Heart right ventricle (tissue), 16 donors: ENCODE measurements at regions not wholly inside any gene's neighbourhood (a gene's known extent, or its start where the extent isn't known, plus 50 kb on each side); places are given as distances from the start of the nearest gene placed in this dataset.

ENCODE experiments used
- ATAC-seq, 8 donors: fragments of 200-7000 bp; cut with Tn5 transposase; one replicate each; pipeline ENCODE4 v1.9.1; 2020; ENCODE audit warnings: mild to moderate bottlenecking in 8 of 8, moderate library complexity in 8 of 8, moderate number of reproducible peaks in 1 of 8
- DNase-seq, 2 donors: peaks; one replicate each; pipeline ENCODE4 v3.0.0-alpha.2; 2020
- H3K27ac ChIP-seq, 10 donors: fragments of 200-600 bp; sonication (generic) in 2 of 10; one replicate each; pipeline versions ENCODE4 v1.5.0 to v1.8.0; 2020 to 2022; ENCODE audit warnings: mild to moderate bottlenecking in 3 of 10
- H3K27me3 ChIP-seq, 7 donors: fragments of 200-600 bp; one replicate each; pipeline ENCODE4 v1.8.0; 2021 to 2022; ENCODE audit warnings: mild to moderate bottlenecking in 2 of 7
- H3K36me3 ChIP-seq, 9 donors: fragments of 200-600 bp; sonication (generic) in 1 of 9; one replicate each; pipeline versions ENCODE4 v1.5.0 to v1.8.0; 2020 to 2022; ENCODE audit warnings: mild to moderate bottlenecking in 2 of 9
- H3K4me1 ChIP-seq, 9 donors: fragments of 200-600 bp; sonication (generic) in 1 of 9; one replicate each; pipeline versions ENCODE4 v1.5.0 to v1.8.0; 2020 to 2022; ENCODE audit warnings: mild to moderate bottlenecking in 4 of 9
- H3K4me3 ChIP-seq, 10 donors: fragments of 200-600 bp; sonication (generic) in 2 of 10; one replicate each; pipeline versions ENCODE4 v1.5.0 to v1.8.0; 2020 to 2022; ENCODE audit warnings: mild to moderate bottlenecking in 7 of 10, moderate library complexity in 2 of 10
- H3K9me3 ChIP-seq, 11 donors: fragments of 200-600 bp in 10 of 11; sonication (generic) in 2 of 11; one replicate each; pipeline versions ENCODE4 v1.5.0 to v1.8.0; 2013 to 2022; ENCODE audit warnings: mild to moderate bottlenecking in 2 of 11, control low read depth in 1 of 11, moderate library complexity in 1 of 11
- WGBS, 2 donors: extraction: QIAGEN DNeasy Blood & Tissue Kit; methylation state at CpG; one replicate each; pipeline ENCODE4 v1.1.7; 2013; ENCODE audit warnings: inconsistent platforms in 1 of 2; 5-methylcytosine and 5-hydroxymethylcytosine counted together
- intact Hi-C, 10 donors: fragments of 100-400 bp; cut with DNase I; formaldehyde crosslinking; loops; one replicate each; pipeline versions ENCODE4 v1.11.1 to v1.14.2; 2022
- TF ChIP-seq, protein P1 (sequence below), 9 donors: fragments of 200-600 bp; sonication (generic) in 2 of 9; IDR thresholded peaks; one replicate each; pipeline versions ENCODE4 v1.5.0 to v1.8.0; 2021 to 2022; ENCODE audit warnings: antibody characterized with exemption in 9 of 9, mild to moderate bottlenecking in 5 of 9, moderate library complexity in 1 of 9
- donor health status: Arrhythmogenic right ventricular cardiomyopathy.
- donor health status: ischemic (EF 13 %, LVEDD 7.1; RV severe dilation, severe dysfunction).
- donor health status: healthy with polysubstance abuse.
- donor health status: DM: no; HTN: yes; CAD: no.
- donor health status: DM: no; HTN: no; CAD: no.
- donor health status: ischemic (EF 25% LVEDD 6.9; RV normal size, moderate dysfunction).
- donor health status: ischemic (EF 25% LVEDD 5.7; RV mildly dilated, moderate dysfunction).
- donor health status: healthy.
- donor health status: DM: yes; HTN: yes; CAD: no.
- donor health status: Ischemic cardiomyopathy.
- donor health status: ischemic (EF 35%, LVEDD 5.7; RV mildly dilated, moderate dysfunction).
- donor health status: nonischemic (EF 11% LVEDD 7.7; RV severe dilation, severe dysfunction).
- donor health status: DM: yes; HTN: yes; CAD: no.
- donor health status: PGD.
- donor health status: ischemic (EF 29% LVEDD 5.4; RV normal size, mild dysfunction).
- donor health status: nonischemic (EF 23%, LVEDD 6.1; RV moderate dilation, normal function).

DNA sequence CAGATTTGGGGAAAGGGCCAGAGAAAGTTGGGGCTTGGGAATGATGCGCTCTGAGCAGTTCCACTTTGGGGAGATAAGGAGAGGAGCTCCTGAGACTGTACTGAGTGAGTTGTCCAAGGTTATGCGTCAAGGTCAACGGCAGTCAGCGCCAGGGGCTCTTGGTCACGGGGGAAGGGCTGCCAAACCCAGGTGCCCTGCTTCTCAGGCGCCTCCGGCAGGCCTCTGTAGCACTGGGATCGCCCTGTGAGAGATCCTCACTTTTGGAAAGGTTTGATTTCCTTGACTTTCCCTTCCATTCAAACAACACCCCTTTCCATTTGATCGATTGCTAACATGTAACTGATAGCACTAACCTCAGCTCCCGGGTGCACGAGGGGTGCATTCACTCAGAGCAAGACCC, 136.5 kb upstream of the SOX11 start:
- no peaks in the 10 kb centered on the region for H3K36me3 ChIP-seq
- no peak overlapping the region for H3K4me3 ChIP-seq
- DNase-seq, result no peak
- peaks cover 0 to 6% (median 0%) of the 10 kb centered on the region in 11 donors for H3K9me3 ChIP-seq
- intact Hi-C loops, result no loop called here
- no peak for ATAC-seq
- H3K27ac ChIP-seq, result no peak overlapping the region
- H3K4me1 ChIP-seq, result no peaks in the 10 kb centered on the region
- peaks cover 0 to 8% (median 0%) of the 10 kb centered on the region in 7 donors for H3K27me3 ChIP-seq
- 82 to 83% methylated on average over 11 of the region's 11 CpGs for WGBS, 2 donors
- TF ChIP-seq, protein P1, sequence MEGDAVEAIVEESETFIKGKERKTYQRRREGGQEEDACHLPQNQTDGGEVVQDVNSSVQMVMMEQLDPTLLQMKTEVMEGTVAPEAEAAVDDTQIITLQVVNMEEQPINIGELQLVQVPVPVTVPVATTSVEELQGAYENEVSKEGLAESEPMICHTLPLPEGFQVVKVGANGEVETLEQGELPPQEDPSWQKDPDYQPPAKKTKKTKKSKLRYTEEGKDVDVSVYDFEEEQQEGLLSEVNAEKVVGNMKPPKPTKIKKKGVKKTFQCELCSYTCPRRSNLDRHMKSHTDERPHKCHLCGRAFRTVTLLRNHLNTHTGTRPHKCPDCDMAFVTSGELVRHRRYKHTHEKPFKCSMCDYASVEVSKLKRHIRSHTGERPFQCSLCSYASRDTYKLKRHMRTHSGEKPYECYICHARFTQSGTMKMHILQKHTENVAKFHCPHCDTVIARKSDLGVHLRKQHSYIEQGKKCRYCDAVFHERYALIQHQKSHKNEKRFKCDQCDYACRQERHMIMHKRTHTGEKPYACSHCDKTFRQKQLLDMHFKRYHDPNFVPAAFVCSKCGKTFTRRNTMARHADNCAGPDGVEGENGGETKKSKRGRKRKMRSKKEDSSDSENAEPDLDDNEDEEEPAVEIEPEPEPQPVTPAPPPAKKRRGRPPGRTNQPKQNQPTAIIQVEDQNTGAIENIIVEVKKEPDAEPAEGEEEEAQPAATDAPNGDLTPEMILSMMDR (IDR thresholded peaks at IDR 0.05), result no peak

DNA sequence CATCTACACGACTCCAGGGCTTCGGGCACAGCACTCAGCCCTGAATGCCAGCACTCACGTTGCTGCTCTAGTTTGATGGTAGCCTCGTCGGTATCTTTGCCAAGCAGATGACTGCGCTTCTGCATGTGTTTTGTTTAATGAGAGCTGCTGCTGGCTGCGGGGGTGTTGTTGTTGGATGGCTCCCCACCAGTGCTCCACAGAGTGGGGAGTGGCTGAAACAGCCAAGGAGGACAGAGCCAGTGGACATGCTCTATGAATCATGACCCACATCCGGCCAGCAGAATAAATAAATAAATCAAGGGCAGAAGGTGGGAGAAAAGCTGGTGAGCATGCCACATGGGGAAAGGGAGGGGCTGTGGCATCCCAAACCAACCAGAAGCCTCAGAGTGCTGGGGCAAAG, 131.2 kb upstream of the SOX11 start:
- intact Hi-C loops, result no loop called here
- Histone ChIP-seq H3K36me3 (no peaks in the 10 kb centered on the region), H3K27me3 (no peaks in the 10 kb centered on the region), H3K9me3 (no peaks in the 10 kb centered on the region), H3K27ac (no peak overlapping the region), H3K4me3 (no peak overlapping the region), H3K4me1 (peaks cover 0 to 5% (median 0%) of the 10 kb centered on the region in 9 donors)
- 52 to 64% methylated on average over 8 of the region's 8 CpGs for WGBS, 2 donors
- ATAC-seq (peak in 1 of 8 donors; percentile 20), DNase-seq (peak; percentile 6 to 17)
- TF ChIP-seq, protein P1 (IDR thresholded peaks at IDR 0.05), result no peak

DNA sequence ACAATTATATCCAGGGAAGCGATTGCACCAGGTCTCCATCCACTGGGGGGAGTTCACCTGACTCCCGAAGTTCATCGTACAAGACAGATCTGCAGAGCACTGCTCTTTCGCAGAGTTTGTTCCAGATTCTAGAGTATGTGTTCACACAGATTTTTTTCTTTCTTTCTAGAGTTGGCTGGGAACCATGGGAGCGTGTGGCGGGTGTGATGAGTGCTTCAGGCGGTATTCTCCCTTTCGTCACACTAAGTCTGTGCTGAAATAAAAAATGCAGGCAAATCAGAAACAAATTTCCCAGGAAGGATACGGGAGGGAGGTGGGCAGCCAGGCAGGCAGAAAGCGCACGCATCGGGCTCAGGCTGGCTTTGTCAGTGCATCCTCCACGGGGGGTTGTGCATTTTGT, 129.8 kb upstream of the SOX11 start:
- Histone ChIP-seq H3K9me3 (no peaks in the 10 kb centered on the region), H3K4me1 (peaks cover 0 to 5% (median 0%) of the 10 kb centered on the region in 9 donors), H3K27me3 (no peaks in the 10 kb centered on the region), H3K27ac (no peak overlapping the region), H3K4me3 (no peak overlapping the region), H3K36me3 (no peaks in the 10 kb centered on the region)
- no peak for DNase-seq
- 82% methylated on average over 13 of the region's 13 CpGs for WGBS, 2 donors
- no peak for ATAC-seq
- intact Hi-C loops, result no loop called here
- TF ChIP-seq, protein P1 (IDR thresholded peaks at IDR 0.05), result no peak

DNA sequence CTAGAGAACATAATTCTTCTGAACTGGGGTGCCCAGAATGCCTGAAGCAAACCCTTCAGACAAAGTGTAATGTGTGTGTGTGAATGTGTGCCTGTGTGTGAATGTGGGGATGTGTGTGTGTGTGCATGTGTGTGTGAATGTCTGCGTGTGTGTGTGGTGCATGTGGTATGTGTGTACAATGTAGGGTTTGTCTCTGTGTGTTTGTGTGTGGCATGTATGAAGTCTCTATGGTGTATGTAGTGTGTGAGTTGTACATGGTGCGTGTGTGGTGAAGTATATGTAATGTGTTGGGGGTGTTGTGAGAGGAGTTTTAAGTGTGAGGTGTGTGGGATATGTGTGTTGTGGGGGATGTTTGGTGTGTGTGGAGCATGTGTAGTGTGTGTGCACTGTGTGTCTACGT, 129.3 kb upstream of the SOX11 start:
- peaks cover 0 to 5% (median 0%) of the 10 kb centered on the region in 9 donors for H3K4me1 ChIP-seq
- TF ChIP-seq, protein P1 (IDR thresholded peaks at IDR 0.05), result no peak
- 92 to 94% methylated on average over 3 of the region's 3 CpGs for WGBS, 2 donors
- H3K27ac ChIP-seq, result no peak overlapping the region
- intact Hi-C loops, result no loop called here
- no peak overlapping the region for H3K4me3 ChIP-seq
- no peaks in the 10 kb centered on the region for H3K9me3 ChIP-seq
- H3K36me3 ChIP-seq, result no peaks in the 10 kb centered on the region
- H3K27me3 ChIP-seq, result no peaks in the 10 kb centered on the region
- ATAC-seq, result no peak
- no peak for DNase-seq
